IPS-18c (cell line): ENCODE measurements at regions not wholly inside any gene's neighbourhood (a gene's known extent, or its start where the extent isn't known, plus 50 kb on each side); places are given as distances from the start of the nearest gene placed in this dataset.

Source experiments
- H3K4me3 ChIP-seq: 2 replicates; pipeline ENCODE4 v1.7.0; 2013; ENCODE audit warnings: low read depth, mild to moderate bottlenecking, low read length, moderate library complexity; ENCODE audit not compliant: insufficient read depth
- H3K9me3 ChIP-seq: one replicate; pipeline ENCODE4 v1.6.1; 2013; ENCODE audit warnings: mild to moderate bottlenecking, low read length, moderate library complexity; ENCODE audit not compliant: control insufficient read depth, insufficient read depth

- Histone ChIP-seq H3K9me3 (no peaks in the 10 kb centered on the region), H3K4me3 (no peak overlapping the region)
Measured at GRCh38 chr9:109549386-109549785, 51.3 kb upstream of the PTPN3 start.

- H3K9me3 ChIP-seq: no peaks in the 10 kb centered on the region
Measured at GRCh38 chr9:109551651-109552050, 53.5 kb upstream of the PTPN3 start.

GRCh38 chr9:109555215-109555614, 57.1 kb upstream of the PTPN3 start:
- H3K4me3 ChIP-seq: no peak overlapping the region
- H3K9me3 ChIP-seq: no peaks in the 10 kb centered on the region

More at GRCh38 chr9:109551651-109552050, 53.5 kb upstream of the PTPN3 start:
- no peak overlapping the region for H3K4me3 ChIP-seq

DNA sequence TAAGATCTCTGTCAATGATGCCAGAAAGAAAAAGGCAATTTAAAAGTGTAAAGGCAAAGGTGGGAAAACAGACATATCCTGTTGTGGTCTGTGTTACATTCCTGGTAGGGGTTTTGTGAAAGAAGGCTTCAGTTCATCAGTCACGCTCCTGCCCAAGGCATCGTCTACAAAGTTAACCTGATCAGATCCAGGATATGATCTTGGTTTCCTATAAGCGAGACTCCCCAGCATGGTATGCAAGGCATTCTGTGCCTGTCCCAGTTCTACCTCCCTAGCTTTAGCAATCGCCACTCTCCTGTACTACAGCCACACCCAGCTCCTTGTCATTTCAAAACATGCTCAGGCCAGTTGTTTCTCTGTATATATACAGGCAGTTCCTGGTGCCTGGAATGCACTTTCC, 58.0 kb upstream of the PTPN3 start:
- Histone ChIP-seq H3K9me3 (no peaks in the 10 kb centered on the region), H3K4me3 (no peak overlapping the region)

DNA sequence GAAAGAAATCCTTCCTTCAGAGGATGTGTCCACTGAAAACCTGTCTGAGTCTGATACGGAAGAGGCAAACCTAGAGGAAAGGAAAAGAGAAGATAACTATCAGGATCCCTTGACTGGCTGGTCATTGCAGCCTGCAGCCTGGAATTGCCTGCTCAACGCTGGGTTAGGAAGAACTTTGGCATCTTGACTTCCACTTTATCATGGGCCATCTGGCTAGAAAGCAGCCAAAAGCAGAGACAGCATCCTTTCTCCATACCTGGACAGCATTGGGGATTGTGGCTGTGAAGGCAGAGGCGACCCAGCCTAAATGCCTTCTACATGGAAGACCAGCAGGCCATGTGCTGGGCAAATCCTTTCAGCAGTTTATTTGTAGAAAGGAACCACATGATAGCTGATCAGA, 58.7 kb upstream of the PTPN3 start:
- no peak overlapping the region for H3K4me3 ChIP-seq
- H3K9me3 ChIP-seq: no peaks in the 10 kb centered on the region

- no peak overlapping the region for H3K4me3 ChIP-seq
- H3K9me3 ChIP-seq: no peaks in the 10 kb centered on the region
Measured at GRCh38 chr9:109557481-109557880, 59.4 kb upstream of the PTPN3 start.

DNA sequence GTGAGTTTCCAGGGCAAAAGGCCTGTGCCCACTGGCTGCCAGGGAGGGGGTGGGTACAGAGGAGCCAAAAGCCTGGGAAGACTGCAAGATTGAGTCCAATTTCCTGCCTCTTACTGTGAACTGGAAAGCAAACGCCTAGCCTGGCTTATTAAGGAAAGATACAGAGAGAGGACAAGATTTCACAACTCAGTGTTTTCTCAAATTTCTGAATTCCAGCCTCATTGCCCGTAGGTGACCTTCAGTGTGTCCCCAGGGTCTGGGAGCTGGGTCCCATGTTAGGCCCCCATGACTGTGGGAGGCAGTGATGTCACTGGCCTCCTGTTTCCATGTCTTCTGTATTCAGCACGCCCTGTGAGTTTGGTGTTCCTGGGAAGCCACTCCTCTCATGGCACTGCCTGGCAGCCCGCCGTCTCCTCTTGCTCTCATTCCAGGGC, 60.6 kb upstream of the PTPN3 start:
- H3K4me3 ChIP-seq: no peak overlapping the region
- no peaks in the 10 kb centered on the region for H3K9me3 ChIP-seq

DNA sequence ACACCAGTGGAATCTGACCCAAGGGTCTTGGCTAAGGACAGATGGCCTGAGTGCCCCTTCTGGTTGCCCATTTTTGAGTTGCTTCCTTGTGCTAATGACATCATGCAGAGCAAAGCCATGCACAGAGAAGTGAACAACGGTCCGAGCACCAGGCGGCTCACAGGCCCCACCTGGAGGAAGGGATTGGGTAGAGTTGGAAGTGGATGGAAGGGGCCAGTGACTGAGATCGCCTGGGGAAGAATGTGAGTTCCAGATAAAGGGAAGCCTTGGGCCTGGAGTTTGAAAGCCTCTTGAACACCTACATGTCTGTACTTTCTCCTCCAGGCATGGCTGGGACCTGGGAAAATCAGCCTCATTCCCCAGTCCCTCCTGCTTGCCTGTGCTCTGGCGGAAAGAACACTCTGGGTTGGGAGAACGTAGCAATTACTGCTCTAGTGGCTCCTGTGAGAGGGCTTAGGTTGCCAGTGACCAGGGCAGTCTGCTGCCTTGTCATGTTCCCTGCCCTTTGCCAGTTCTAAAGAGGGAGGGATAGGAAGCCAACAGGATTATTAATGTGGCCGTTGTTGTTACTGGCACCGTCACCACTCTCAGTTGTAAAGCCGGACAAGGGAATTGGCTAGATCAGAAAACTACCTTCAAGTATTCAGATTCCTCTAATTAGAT, 62.5 kb upstream of the PTPN3 start:
- no peak overlapping the region for H3K4me3 ChIP-seq

DNA sequence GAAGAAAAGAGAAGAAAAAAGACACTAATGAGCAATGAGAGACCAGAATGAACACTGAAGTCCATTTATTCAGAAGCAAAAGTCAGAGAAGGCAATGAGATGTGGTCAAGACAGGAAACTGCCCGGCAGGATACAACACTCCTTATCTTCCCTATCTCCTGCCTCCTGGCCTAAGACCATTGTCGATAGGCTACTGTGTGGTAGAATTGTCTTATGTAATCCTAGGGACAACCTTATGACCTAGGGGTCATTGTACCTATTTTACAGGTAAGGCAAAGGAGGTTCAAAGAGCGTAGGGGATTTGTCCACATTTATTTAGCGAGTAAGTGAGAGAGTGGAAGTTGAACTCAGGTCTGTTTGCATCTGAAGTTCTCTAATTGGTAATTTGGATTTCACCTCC, 63.0 kb upstream of the PTPN3 start:
- H3K9me3 ChIP-seq: no peaks in the 10 kb centered on the region
- no peak overlapping the region for H3K4me3 ChIP-seq

More for the DNA sequence above, 62.5 kb upstream of the PTPN3 start:
- no peaks in the 10 kb centered on the region for H3K9me3 ChIP-seq

DNA sequence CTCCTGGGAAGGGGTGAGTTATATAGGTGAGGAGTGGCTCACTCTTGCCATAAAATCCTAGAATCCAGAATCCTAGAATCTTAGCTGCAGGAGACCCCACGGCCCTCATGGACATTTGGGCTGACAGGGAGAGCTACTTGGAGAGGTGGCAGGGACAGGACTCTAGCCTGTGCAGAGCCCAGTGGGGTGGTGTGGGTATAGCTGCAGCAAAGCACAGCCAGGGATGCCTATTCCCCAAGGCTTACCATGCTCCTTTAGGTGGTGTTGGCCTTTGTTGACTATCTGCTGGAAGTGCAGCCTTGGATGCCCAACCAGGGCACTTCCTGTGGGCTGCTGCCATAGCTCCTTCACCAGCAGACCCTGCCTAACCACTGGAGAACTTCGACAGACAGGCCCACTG, 70.0 kb upstream of the PTPN3 start:
- H3K4me3 ChIP-seq: no peak overlapping the region
- H3K9me3 ChIP-seq: no peaks in the 10 kb centered on the region

DNA sequence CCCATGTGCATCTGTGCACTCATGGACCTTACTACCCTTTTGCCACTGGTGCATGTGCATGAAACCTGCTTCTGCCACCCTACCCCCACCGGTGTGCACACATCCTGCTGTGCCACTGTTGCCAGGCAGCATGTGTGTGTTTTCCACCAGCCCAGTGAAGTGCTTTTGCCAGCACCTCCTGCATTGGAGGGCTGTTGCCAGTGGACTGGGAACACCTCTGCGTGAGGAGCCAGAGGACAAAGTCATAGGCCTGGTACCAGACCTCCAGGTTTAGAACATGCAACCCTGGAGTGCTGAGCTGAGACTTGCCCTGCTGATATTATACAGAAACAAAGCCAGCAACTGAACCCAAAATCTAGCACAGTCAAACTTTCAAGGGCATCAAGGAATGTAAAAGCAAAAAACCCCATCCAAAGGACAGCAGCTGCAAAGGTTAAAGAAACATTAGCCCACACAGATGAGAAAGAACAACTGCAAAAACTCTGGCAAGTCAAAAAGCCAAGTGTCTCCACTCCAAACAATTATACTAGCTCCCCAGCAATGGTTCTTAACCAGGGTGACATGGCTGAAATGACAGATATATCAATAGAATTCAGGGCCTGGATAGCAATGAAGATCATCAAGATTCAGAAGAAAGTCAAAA, 70.6 kb upstream of the PTPN3 start:
- Histone ChIP-seq H3K4me3 (no peak overlapping the region), H3K9me3 (no peaks in the 10 kb centered on the region)

DNA sequence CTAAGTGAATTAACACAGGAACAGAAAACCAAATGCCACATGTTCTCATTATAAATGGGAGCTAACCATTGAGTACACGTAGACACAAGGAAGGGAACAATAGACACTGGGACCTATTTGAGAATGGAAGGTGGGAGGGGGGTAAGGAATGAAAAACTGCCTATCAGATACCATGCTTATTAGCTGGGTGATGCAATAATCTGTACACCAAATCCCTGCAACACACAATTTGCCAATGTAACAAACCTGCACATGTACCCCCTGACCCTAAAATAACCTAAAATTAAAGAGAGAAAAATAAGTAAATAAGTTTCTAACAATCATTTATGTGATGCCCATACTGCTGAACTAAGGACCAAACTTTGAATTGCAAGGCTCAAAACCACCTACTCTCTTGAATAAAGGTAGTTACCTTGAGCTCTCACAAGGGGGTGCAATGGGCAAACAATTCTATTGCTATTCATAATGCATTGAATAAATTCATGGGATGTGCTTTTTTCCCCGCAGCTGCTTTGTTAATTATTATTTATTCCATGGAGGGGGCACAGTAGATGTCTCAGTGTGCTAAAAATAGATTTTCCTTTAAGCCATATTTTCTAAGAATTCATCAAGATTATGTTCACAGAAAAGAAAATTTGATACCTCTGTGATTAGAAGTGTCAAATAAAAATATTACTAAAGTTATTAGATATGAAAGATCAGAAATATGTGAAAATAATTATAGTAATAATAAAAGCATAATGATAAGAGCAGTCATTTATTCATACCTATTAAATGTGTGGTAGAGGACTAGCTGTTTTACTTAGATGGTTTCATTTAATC, 76.2 kb upstream of the PTPN3 start:
- no peak overlapping the region for H3K4me3 ChIP-seq

GRCh38 chr9:109576762-109577161, 78.7 kb upstream of the PTPN3 start:
- no peak overlapping the region for H3K4me3 ChIP-seq
- no peaks in the 10 kb centered on the region for H3K9me3 ChIP-seq

More for the DNA sequence above, 76.2 kb upstream of the PTPN3 start:
- H3K9me3 ChIP-seq: no peaks in the 10 kb centered on the region

DNA sequence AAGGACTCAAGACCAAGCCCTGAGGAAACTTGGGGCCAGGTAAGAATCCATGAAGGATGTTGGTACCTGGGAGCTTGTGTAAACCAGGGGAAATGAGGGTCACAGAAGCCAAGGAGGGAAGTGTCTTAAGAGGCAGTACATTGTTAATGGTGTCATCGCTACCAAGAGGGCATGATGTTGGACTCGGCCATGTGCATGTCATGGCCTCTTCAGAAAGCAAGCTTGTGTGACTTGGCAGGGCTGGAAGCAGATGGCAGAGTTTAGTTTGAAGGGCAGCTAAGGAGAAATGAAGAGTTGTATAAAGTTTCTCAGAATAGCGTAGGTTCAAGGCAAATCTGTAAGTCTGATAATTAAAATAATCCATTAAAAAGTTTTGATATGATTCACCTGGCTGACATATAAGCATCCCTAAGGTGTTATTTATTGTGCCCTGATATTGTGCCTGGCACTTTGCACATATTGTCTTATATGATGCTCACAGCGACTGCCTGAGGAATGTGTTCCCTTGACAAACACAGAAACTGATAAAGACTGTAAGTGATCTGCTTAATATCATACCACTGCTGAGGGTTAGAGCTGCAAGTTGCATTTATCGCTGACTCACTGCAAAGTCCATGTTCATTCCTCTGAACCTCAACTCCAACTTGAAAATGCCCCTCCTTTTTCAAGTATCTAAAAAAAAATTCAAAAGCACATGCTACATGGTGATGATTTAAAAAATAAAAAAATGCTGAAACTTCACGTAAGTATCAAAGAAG, 81.3 kb upstream of the PTPN3 start:
- no peaks in the 10 kb centered on the region for H3K9me3 ChIP-seq
- no peak overlapping the region for H3K4me3 ChIP-seq

DNA sequence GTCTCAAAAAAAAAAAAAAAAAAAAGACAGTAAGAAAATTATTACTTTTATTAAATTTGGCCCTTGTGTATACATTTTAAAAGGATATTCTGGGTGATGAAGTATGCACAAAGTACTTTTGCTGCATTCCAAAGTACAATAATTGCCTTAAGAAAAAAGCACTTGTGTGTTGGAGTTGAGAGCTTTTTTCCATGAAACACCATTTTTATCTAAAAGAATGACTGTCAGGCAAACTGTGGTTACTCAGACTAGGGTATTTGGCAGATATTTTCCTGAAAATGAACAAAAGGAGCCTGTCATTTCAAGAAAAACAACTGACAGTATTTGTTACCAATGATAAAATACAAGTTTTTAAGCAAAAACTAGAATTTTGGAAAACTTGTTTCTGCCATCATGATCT, 84.3 kb upstream of the PTPN3 start:
- H3K4me3 ChIP-seq: no peak overlapping the region

DNA sequence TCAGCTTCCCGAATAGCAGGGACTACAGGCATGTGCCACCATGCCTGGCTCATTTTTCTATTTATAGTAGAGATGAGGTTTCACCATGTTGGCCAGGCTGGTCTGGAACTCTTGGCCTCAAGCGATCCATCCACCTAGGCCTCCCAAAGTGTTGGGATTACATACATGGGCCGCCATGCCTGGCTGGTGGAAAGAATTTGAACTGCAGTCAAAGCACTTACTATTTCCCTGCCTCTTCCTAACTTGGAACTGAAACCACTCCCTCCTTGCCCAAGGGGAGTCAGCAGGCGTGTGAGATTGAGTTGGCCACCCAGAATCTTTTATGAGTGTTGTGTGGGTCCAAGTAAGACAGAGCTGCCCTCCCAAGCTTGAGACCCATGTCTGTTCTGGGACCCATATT, 86.1 kb upstream of the PTPN3 start:
- Histone ChIP-seq H3K9me3 (no peaks in the 10 kb centered on the region), H3K4me3 (no peak overlapping the region)

More for the DNA sequence above, 84.3 kb upstream of the PTPN3 start:
- no peaks in the 10 kb centered on the region for H3K9me3 ChIP-seq

- Histone ChIP-seq H3K9me3 (no peaks in the 10 kb centered on the region), H3K4me3 (no peak overlapping the region)
Measured at GRCh38 chr9:109585796-109586195, 87.7 kb upstream of the PTPN3 start.
